HG03066 (cell line): ENCODE measurements at regions not wholly inside any gene's neighbourhood (a gene's known extent, or its start where the extent isn't known, plus 50 kb on each side); places are given as distances from the start of the nearest gene placed in this dataset.

Experiments
- ATAC-seq: cut with Tn5 transposase; IDR thresholded peaks from one replicate; pipeline ENCODE4 v1.9.1; 2021; ENCODE audit warnings: low read depth; ENCODE audit not compliant: unreplicated experiment

- ATAC-seq, result no peak
These were observed 458.8 kb upstream of the SEMA6D start for GRCh38 chr15:47258521-47258920.

- no peak for ATAC-seq
These were observed 451.6 kb upstream of the SEMA6D start for GRCh38 chr15:47265686-47266085.

- no peak for ATAC-seq
These were observed 450.7 kb upstream of the SEMA6D start for GRCh38 chr15:47266566-47266965.

- ATAC-seq, result no peak
These were observed 443.4 kb upstream of the SEMA6D start for GRCh38 chr15:47273864-47274263.

GRCh38 chr15:47283246-47283645 lies 434.1 kb upstream of the SEMA6D start:
- no peak for ATAC-seq

GRCh38 chr15:47288794-47289193 lies 428.5 kb upstream of the SEMA6D start:
- no peak for ATAC-seq

GRCh38 chr15:47289656-47290055 lies 427.6 kb upstream of the SEMA6D start:
- ATAC-seq, result no peak

- ATAC-seq, result no peak
These were observed 425.5 kb upstream of the SEMA6D start for GRCh38 chr15:47291767-47292166.

- ATAC-seq, result no peak
These were observed 424.6 kb upstream of the SEMA6D start for GRCh38 chr15:47292638-47293190.

- no peak for ATAC-seq
These were observed 423.7 kb upstream of the SEMA6D start for GRCh38 chr15:47293466-47294162.

- ATAC-seq, result no peak
These were observed 422.5 kb upstream of the SEMA6D start for GRCh38 chr15:47294765-47295259.

GRCh38 chr15:47296881-47297280 lies 420.4 kb upstream of the SEMA6D start:
- ATAC-seq, result no peak

- no peak for ATAC-seq
These were observed 417.4 kb upstream of the SEMA6D start for GRCh38 chr15:47299846-47300434.

- ATAC-seq, result no peak
These were observed 416.7 kb upstream of the SEMA6D start for GRCh38 chr15:47300596-47300995.

- ATAC-seq, result no peak
These were observed 415.8 kb upstream of the SEMA6D start for GRCh38 chr15:47301481-47301880.

- no peak for ATAC-seq
These were observed 412.6 kb upstream of the SEMA6D start for GRCh38 chr15:47304656-47305055.

- ATAC-seq, result no peak
These were observed 405.1 kb upstream of the SEMA6D start for GRCh38 chr15:47312161-47312560.

- no peak for ATAC-seq
These were observed 390.6 kb upstream of the SEMA6D start for GRCh38 chr15:47326410-47327333.

GRCh38 chr15:47331829-47332393 lies 385.4 kb upstream of the SEMA6D start:
- ATAC-seq, result no peak

- ATAC-seq, result no peak
These were observed 384.8 kb upstream of the SEMA6D start for GRCh38 chr15:47332481-47332880.

- ATAC-seq, result no peak
These were observed 383.6 kb upstream of the SEMA6D start for GRCh38 chr15:47333734-47334133.
